ENCODE measurements at regions not wholly inside any gene's neighbourhood (a gene's known extent, or its start where the extent isn't known, plus 50 kb on each side); places are given as distances from the start of the nearest gene placed in this dataset.

DNA sequence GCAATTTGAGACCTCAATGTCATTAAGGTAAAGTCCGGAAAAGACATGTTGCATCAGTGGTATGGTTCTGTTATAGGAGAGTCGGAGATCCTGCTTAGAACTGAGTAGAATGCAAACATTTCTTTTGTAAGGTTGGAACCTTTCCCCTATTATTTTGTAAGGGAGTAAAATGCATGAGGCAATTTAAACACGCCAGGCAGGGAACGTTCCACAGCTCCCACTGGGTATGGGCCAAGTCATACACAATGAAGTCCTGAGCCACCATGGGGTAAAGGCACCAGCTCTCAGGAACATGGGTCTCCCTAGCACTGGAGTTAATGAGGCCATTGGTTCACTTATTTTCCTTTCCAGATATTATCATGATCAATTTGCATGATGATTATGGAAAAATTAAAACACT lies 116.6 kb upstream of the NR2F2 start:
- TF ChIP-seq CTCF (conservative IDR thresholded peaks at IDR 0.05; ENCODE audit: low read depth, low read length) (no peak), EZH2 (IDR thresholded peaks at IDR 0.05; ENCODE audit: borderline replicate concordance, low read depth, low read length, poor library complexity, severe bottlenecking) (no peak)
